GM12878 (cell line): ENCODE measurements at regions not wholly inside any gene's neighbourhood (a gene's known extent, or its start where the extent isn't known, plus 50 kb on each side); places are given as distances from the start of the nearest gene placed in this dataset.

Source experiments
- ATAC-seq: fragments of 200-7000 bp; cut with Tn5 transposase; 3 replicates; pipeline ENCODE4 v1.9.1; 2020; ENCODE audit warnings: mild to moderate bottlenecking, moderate library complexity
- BruUV-seq: library from RNA; stranded (reverse); fragments of 400-500 nt; replicated peaks from 2 replicates; lab custom pipeline; 2021; lab: Mats Ljungman, UMichigan
- CTCF ChIA-PET: fragments of 300-600 bp; sonication (Branson Sonifier 250); formaldehyde crosslinking; extraction: SDS; loops from one replicate; lab custom pipeline; 2021; ENCODE audit warnings: inconsistent platforms; lab: Yijun Ruan, JAX
- POLR2A ChIA-PET: fragments of 350-600 bp; formaldehyde crosslinking; extraction: SDS; loops from one replicate; lab custom pipeline; 2021; ENCODE audit warnings: inconsistent platforms; lab: Charles Lee
- RAD21 ChIA-PET: fragments of 300-600 bp; sonication (Branson Sonifier 250); formaldehyde crosslinking; loops from one replicate; lab custom pipeline; 2023; ENCODE audit warnings: antibody characterized with exemption; ENCODE audit not compliant: unreplicated experiment; lab: Charles Lee
- SMC1A ChIA-PET: fragments of 300-600 bp; sonication (Branson Sonifier 250); formaldehyde crosslinking; loops from one replicate; lab custom pipeline; 2023; ENCODE audit not compliant: unreplicated experiment, uncharacterized antibody; lab: Charles Lee
- DNase-seq: peaks from one replicate; pipeline ENCODE4 v3.0.0-alpha.2; 2011; ENCODE audit warnings: low read depth, low spot score
- FAIRE-seq: peaks from 3 replicates; lab custom pipeline; 2011; peaks lifted over from hg19 to GRCh38; lab: Jason Lieb, UNC
- H2AFZ ChIP-seq: 2 replicates; pipeline ENCODE4 v1.6.0; 2011; ENCODE audit warnings: low read depth, low read length, control low read depth; ENCODE audit not compliant: control insufficient read depth
- H3K27ac ChIP-seq: 2 replicates; pipeline ENCODE4 v1.5.1; 2011; ENCODE audit warnings: control low read depth; ENCODE audit not compliant: control insufficient read depth, insufficient read depth
- H3K27me3 ChIP-seq, 2 experiments: replicated peaks in 1 of 2; 2 replicates each; pipeline versions ENCODE4 v1.6.0 to v1.6.1; 2011; ENCODE audit warnings: low read length in 1 of 2; ENCODE audit not compliant: control insufficient read depth in 2 of 2, insufficient read depth in 2 of 2
- H3K36me3 ChIP-seq, 2 experiments: 2 replicates each; pipeline ENCODE4 v1.5.1; 2011; ENCODE audit warnings: low read length in 1 of 2; ENCODE audit not compliant: control insufficient read depth in 2 of 2, insufficient read depth in 2 of 2
- H3K4me1 ChIP-seq: 2 replicates; pipeline ENCODE4 v1.6.1; 2011; ENCODE audit warnings: mild to moderate bottlenecking, low read length, moderate library complexity, mixed read lengths; ENCODE audit not compliant: control insufficient read depth, insufficient read depth
- H3K4me2 ChIP-seq: 2 replicates; pipeline ENCODE4 v1.6.0; 2011; ENCODE audit warnings: control low read depth; ENCODE audit not compliant: control insufficient read depth, insufficient read depth
- H3K4me3 ChIP-seq: fragments of 200-600 bp; sonication (generic); 2 replicates; pipeline ENCODE4 v1.5.1; 2016
- H3K79me2 ChIP-seq: 2 replicates; pipeline ENCODE4 v1.6.0; 2011; ENCODE audit warnings: low read length; ENCODE audit not compliant: control insufficient read depth, insufficient read depth
- H3K9ac ChIP-seq: 2 replicates; pipeline ENCODE4 v1.8.0; 2011; ENCODE audit warnings: low read length, control low read depth, mixed read lengths; ENCODE audit not compliant: control insufficient read depth, insufficient read depth
- H3K9me3 ChIP-seq: replicated peaks from 3 replicates; pipeline ENCODE4 v1.5.1; 2011; ENCODE audit warnings: mild to moderate bottlenecking, low read length; ENCODE audit not compliant: control insufficient read depth, insufficient read depth
- H4K20me1 ChIP-seq: 2 replicates; pipeline ENCODE4 v1.6.0; 2011; ENCODE audit not compliant: control insufficient read depth, insufficient read depth
- ATF7 ChIP-seq: fragments of 450-650 bp; IDR thresholded peaks from 2 replicates; pipeline ENCODE4 v1.6.1; 2016; ENCODE audit warnings: low read depth, mild to moderate bottlenecking
- BRCA1 ChIP-seq: IDR thresholded peaks from 2 replicates; pipeline ENCODE4 v1.6.1; 2011; ENCODE audit warnings: low read depth, low read length, improper control_type of control experiment
- CBFB ChIP-seq: IDR thresholded peaks from 2 replicates; pipeline ENCODE4 v1.6.1; 2016; ENCODE audit warnings: antibody characterized with exemption, low read depth
- CHD1 ChIP-seq: IDR thresholded peaks from 2 replicates; pipeline ENCODE4 v1.6.1; 2012; ENCODE audit warnings: low read depth, low read length, improper control_type of control experiment
- EP300 ChIP-seq, 2 experiments: fragments of 150-350 bp in 1 of 2; IDR thresholded peaks; 2 replicates each; pipeline ENCODE4 v1.6.1; 2011 to 2012; ENCODE audit warnings: low read depth in 2 of 2, low read length in 2 of 2, borderline replicate concordance in 1 of 2, improper control_type of control experiment in 1 of 2, inconsistent platforms in 1 of 2; ENCODE audit not compliant: control insufficient read depth in 1 of 2
- EZH2 ChIP-seq: IDR thresholded peaks from 2 replicates; pipeline ENCODE4 v1.6.1; 2012; ENCODE audit warnings: low read depth, mild to moderate bottlenecking, control low read depth, inconsistent platforms, low read length, borderline replicate concordance; ENCODE audit not compliant: control insufficient read depth
- HCFC1 ChIP-seq: fragments of 150-350 bp; IDR thresholded peaks from 2 replicates; pipeline ENCODE4 v1.6.1; 2014; ENCODE audit warnings: low read length
- KAT2A ChIP-seq: conservative IDR thresholded peaks from 2 replicates; pipeline ENCODE4 v1.6.1; 2011; ENCODE audit warnings: low read depth, low read length; ENCODE audit not compliant: control insufficient read depth
- MEF2B ChIP-seq: fragments of 450-650 bp; IDR thresholded peaks from 2 replicates; pipeline ENCODE4 v1.6.1; 2018; ENCODE audit warnings: mild to moderate bottlenecking, moderate library complexity; ENCODE audit not compliant: partially characterized antibody, poor library complexity, severe bottlenecking
- NFIC ChIP-seq: IDR thresholded peaks from 2 replicates; pipeline ENCODE4 v1.6.1; 2012; ENCODE audit warnings: low read depth, mild to moderate bottlenecking, inconsistent platforms, low read length, moderate library complexity
- RCOR1 ChIP-seq: conservative IDR thresholded peaks from 2 replicates; pipeline ENCODE4 v1.6.1; 2012; ENCODE audit warnings: low read depth, low read length, improper control_type of control experiment
- SMARCA5 ChIP-seq: fragments of 450-650 bp; IDR thresholded peaks from 2 replicates; pipeline ENCODE4 v1.6.1; 2017; ENCODE audit warnings: mild to moderate bottlenecking
- WGBS: methylation state at CpG from one replicate; pipeline ENCODE4 v1.1.6; 2016; ENCODE audit warnings: low lambda C conversion rate; ENCODE audit not compliant: insufficient replicate concordance, insufficient coverage; ENCODE audit errors: missing lambda C conversion rate; 5-methylcytosine and 5-hydroxymethylcytosine counted together
- in situ Hi-C: fragments of 300-500 bp; cut with MboI; formaldehyde crosslinking; loops from 9 replicates; pipeline ENCODE4 v1.14.3; 2018; ENCODE audit warnings: mixed read lengths
- intact Hi-C: fragments of 100-400 bp; cut with micrococcal nuclease; formaldehyde crosslinking; loops from one replicate; pipeline ENCODE4 v1.14.2; 2022; ENCODE audit not compliant: unreplicated experiment
- TF ChIP-seq, protein P1 (sequence below): IDR thresholded peaks from 2 replicates; pipeline ENCODE4 v1.6.1; 2012; ENCODE audit warnings: low read depth, low read length, improper control_type of control experiment
- TF ChIP-seq, protein P2 (sequence below): fragments of 150-350 bp; IDR thresholded peaks from 2 replicates; pipeline ENCODE4 v1.6.1; 2016; ENCODE audit warnings: low read depth, low read length
- TF ChIP-seq, protein P3 (sequence below): fragments of 450-650 bp; formaldehyde crosslinking; IDR thresholded peaks from 2 replicates; pipeline ENCODE4 v1.4.0; 2020; ENCODE audit warnings: mild to moderate bottlenecking, moderate library complexity

DNA sequence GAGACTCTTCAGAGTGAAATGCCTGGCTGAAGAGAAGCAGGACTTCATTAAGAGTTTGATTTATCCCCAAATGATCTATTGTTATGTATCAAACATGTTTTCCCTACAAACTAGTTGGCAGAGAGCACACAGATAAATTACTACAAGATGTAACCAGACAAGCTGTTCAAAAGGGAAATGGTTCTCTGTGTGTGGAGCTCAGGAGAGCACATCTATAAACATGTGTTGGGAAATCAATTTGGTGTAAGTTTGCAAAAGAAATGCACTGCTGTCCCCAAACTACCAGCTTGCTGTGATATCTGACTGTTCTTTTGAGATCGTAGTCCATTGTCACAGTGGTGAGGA lies 159.2 kb downstream of the PAH start:
- ChIA-PET RAD21 (no interaction called here), CTCF (interaction anchor here (1.3 to 2.8 kb wide), 2 partner anchors 10 to 28 kb away, joined by 3 to 11 read pairs; no protein-coding TSS in a partner anchor), POLR2A (interaction anchor here (1.0 kb wide), 1 partner anchor 16 kb away, joined by 3 read pairs; no protein-coding TSS in a partner anchor), SMC1A (interaction anchor here (1.4 kb wide), 1 partner anchor 18 kb away, joined by 5 read pairs; no protein-coding TSS in a partner anchor)
- Histone ChIP-seq H2AFZ (no peak overlapping the region), H3K9me3 (no peaks in the 10 kb centered on the region), H3K36me3 (no peaks in the 10 kb centered on the region), H3K27ac (no peak overlapping the region), H3K27me3 (no peaks in the 10 kb centered on the region), H3K4me3 (no peak overlapping the region), H3K4me1 (no peaks in the 10 kb centered on the region), H4K20me1 (no peaks in the 10 kb centered on the region), H3K4me2 (no peak overlapping the region), H3K9ac (no peak overlapping the region), H3K79me2 (no peaks in the 10 kb centered on the region)
- DNase-seq, result no peak
- in situ Hi-C loops, result no loop called here
- no peak for FAIRE-seq
- no TSS peak for BruUV-seq
- ATAC-seq, result no peak
- 46% methylated on average over 1 of the region's 1 CpG for WGBS
- intact Hi-C loops, result no loop called here
- TF ChIP-seq RCOR1, result no peak
- no peak for TF ChIP-seq MEF2B
- no peak for TF ChIP-seq EZH2
- no peak for TF ChIP-seq BRCA1
- TF ChIP-seq EP300 (IDR thresholded peaks at IDR 0.05; ENCODE audit: borderline replicate concordance in 1 of 2, control insufficient read depth in 1 of 2, low read depth in 2 of 2, low read length in 2 of 2), result no peak
- TF ChIP-seq, protein P1, sequence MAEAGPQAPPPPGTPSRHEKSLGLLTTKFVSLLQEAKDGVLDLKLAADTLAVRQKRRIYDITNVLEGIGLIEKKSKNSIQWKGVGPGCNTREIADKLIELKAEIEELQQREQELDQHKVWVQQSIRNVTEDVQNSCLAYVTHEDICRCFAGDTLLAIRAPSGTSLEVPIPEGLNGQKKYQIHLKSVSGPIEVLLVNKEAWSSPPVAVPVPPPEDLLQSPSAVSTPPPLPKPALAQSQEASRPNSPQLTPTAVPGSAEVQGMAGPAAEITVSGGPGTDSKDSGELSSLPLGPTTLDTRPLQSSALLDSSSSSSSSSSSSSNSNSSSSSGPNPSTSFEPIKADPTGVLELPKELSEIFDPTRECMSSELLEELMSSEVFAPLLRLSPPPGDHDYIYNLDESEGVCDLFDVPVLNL, result no peak
- TF ChIP-seq HCFC1, result no peak
- no peak for TF ChIP-seq CBFB
- no peak for TF ChIP-seq ATF7
- TF ChIP-seq NFIC, result no peak
- TF ChIP-seq SMARCA5, result no peak
- TF ChIP-seq KAT2A, result no peak
- TF ChIP-seq, protein P2, sequence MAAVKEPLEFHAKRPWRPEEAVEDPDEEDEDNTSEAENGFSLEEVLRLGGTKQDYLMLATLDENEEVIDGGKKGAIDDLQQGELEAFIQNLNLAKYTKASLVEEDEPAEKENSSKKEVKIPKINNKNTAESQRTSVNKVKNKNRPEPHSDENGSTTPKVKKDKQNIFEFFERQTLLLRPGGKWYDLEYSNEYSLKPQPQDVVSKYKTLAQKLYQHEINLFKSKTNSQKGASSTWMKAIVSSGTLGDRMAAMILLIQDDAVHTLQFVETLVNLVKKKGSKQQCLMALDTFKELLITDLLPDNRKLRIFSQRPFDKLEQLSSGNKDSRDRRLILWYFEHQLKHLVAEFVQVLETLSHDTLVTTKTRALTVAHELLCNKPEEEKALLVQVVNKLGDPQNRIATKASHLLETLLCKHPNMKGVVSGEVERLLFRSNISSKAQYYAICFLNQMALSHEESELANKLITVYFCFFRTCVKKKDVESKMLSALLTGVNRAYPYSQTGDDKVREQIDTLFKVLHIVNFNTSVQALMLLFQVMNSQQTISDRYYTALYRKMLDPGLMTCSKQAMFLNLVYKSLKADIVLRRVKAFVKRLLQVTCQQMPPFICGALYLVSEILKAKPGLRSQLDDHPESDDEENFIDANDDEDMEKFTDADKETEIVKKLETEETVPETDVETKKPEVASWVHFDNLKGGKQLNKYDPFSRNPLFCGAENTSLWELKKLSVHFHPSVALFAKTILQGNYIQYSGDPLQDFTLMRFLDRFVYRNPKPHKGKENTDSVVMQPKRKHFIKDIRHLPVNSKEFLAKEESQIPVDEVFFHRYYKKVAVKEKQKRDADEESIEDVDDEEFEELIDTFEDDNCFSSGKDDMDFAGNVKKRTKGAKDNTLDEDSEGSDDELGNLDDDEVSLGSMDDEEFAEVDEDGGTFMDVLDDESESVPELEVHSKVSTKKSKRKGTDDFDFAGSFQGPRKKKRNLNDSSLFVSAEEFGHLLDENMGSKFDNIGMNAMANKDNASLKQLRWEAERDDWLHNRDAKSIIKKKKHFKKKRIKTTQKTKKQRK, result no peak
- TF ChIP-seq, protein P3, sequence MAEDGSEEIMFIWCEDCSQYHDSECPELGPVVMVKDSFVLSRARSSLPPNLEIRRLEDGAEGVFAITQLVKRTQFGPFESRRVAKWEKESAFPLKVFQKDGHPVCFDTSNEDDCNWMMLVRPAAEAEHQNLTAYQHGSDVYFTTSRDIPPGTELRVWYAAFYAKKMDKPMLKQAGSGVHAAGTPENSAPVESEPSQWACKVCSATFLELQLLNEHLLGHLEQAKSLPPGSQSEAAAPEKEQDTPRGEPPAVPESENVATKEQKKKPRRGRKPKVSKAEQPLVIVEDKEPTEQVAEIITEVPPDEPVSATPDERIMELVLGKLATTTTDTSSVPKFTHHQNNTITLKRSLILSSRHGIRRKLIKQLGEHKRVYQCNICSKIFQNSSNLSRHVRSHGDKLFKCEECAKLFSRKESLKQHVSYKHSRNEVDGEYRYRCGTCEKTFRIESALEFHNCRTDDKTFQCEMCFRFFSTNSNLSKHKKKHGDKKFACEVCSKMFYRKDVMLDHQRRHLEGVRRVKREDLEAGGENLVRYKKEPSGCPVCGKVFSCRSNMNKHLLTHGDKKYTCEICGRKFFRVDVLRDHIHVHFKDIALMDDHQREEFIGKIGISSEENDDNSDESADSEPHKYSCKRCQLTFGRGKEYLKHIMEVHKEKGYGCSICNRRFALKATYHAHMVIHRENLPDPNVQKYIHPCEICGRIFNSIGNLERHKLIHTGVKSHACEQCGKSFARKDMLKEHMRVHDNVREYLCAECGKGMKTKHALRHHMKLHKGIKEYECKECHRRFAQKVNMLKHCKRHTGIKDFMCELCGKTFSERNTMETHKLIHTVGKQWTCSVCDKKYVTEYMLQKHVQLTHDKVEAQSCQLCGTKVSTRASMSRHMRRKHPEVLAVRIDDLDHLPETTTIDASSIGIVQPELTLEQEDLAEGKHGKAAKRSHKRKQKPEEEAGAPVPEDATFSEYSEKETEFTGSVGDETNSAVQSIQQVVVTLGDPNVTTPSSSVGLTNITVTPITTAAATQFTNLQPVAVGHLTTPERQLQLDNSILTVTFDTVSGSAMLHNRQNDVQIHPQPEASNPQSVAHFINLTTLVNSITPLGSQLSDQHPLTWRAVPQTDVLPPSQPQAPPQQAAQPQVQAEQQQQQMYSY (CRISPR knock-in tag), result no peak
- TF ChIP-seq CHD1, result no peak
